ENCODE measurements at regions not wholly inside any gene's neighbourhood (a gene's known extent, or its start where the extent isn't known, plus 50 kb on each side); places are given as distances from the start of the nearest gene placed in this dataset.

DNA sequence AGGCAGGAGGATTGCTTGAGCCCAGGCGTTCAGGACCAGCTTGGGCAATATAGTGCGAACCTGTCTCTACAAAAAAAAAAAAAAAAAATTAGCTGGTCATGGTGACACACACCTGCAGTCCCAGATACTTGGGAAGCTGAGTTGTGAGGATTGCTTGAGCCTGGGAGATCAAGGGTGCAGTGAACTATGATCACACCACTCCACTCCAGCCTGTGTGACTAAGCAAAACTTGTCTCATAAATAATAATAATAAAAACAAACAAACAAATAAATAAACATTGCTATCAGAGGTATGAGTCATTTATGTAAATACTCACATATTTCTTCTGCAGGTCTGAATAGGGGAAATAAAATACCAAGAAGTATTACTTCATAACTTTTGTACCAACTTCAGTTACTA lies 1372.7 kb upstream of the AGA start:
- 100% methylated on average over 2 of the region's 2 CpGs for WGBS (ENCODE audit: insufficient coverage, low lambda C conversion rate)
- no peak for DNase-seq
- no peak overlapping the region for H3K27ac ChIP-seq (ENCODE audit: low read length)
- no peak overlapping the region for H3K4me3 ChIP-seq (ENCODE audit: low read length)
- H3K9me3 ChIP-seq (ENCODE audit: control insufficient read depth, low read depth, low read length): no peaks in the 10 kb centered on the region
- H3K27me3 ChIP-seq (ENCODE audit: control insufficient read depth, insufficient read depth, low read length): no peaks in the 10 kb centered on the region
- no peaks in the 10 kb centered on the region for H3K36me3 ChIP-seq (ENCODE audit: control insufficient read depth, insufficient read depth, low read length)
- no peaks in the 10 kb centered on the region for H3K4me1 ChIP-seq (ENCODE audit: control insufficient read depth, insufficient read depth, low read length)

DNA sequence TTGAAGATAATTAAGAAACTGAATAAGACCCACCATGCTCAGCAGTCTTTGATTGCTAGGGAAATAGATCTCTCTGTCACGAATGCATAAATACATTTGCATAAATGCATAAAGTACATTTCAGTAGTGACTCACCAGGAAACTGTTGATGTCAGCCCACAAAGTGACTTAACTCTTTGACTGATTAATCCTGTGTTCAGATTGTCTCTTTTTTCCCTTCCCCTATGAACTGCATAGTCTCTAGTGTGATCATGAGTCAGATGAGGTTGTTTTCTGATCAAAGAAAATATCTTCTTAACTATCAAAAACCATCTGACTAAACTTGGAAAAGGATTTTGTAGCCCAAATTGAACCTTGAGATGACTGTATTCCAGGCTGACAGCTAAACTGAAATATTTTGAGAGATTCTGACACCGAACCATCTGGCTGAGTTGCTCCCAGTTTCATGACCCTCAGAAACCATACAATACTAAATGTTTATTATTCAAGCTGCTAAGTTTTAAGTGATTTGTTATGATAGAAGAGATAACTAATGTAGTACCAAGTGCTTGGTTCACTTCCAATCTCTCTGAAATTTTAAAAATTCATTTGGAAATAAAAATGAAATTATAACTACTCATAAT lies 1381.5 kb upstream of the AGA start:
- no peaks in the 10 kb centered on the region for H3K27me3 ChIP-seq (ENCODE audit: control insufficient read depth, insufficient read depth, low read length)
- H3K9me3 ChIP-seq (ENCODE audit: control insufficient read depth, low read depth, low read length): no peaks in the 10 kb centered on the region
- H3K4me3 ChIP-seq (ENCODE audit: low read length): no peak overlapping the region
- WGBS (ENCODE audit: insufficient coverage, low lambda C conversion rate): no CpG with 5 or more reads among the region's 2 CpGs
- H3K4me1 ChIP-seq (ENCODE audit: control insufficient read depth, insufficient read depth, low read length): no peaks in the 10 kb centered on the region
- H3K36me3 ChIP-seq (ENCODE audit: control insufficient read depth, insufficient read depth, low read length): no peaks in the 10 kb centered on the region
- no peak for DNase-seq
- no peak overlapping the region for H3K27ac ChIP-seq (ENCODE audit: low read length)

GRCh38 chr4:178836865-178837264 lies 1394.6 kb upstream of the AGA start:
- Histone ChIP-seq H3K27ac (ENCODE audit: low read length) (no peak overlapping the region), H3K4me3 (ENCODE audit: low read length) (no peak overlapping the region), H3K36me3 (ENCODE audit: control insufficient read depth, insufficient read depth, low read length) (no peaks in the 10 kb centered on the region), H3K9me3 (ENCODE audit: control insufficient read depth, low read depth, low read length) (no peaks in the 10 kb centered on the region), H3K4me1 (ENCODE audit: control insufficient read depth, insufficient read depth, low read length) (no peaks in the 10 kb centered on the region), H3K27me3 (ENCODE audit: control insufficient read depth, insufficient read depth, low read length) (no peaks in the 10 kb centered on the region)
- 100% methylated on average over 1 of the region's 1 CpG for WGBS (ENCODE audit: insufficient coverage, low lambda C conversion rate)
- DNase-seq: no peak

DNA sequence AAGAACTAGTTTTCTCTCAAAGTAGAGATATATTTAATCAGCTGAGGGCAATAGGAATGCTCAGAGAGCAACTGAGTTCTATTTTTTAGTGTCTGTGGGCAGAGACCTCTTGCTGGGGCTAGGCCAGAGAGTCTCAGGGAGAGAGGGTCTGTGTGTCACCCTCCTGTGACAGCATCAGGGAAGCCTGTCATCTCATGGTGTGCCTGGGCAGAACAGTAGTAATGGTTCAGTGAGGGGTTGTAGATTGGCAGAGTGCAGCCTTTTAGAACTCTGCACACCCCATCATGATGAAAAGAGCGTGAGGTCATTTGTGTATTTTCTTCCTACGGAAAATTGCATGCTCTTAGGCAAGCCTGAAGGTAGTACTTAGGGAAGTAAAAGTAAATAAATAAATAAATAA lies 1396.5 kb upstream of the AGA start:
- Histone ChIP-seq H3K9me3 (ENCODE audit: control insufficient read depth, low read depth, low read length) (no peaks in the 10 kb centered on the region), H3K27ac (ENCODE audit: low read length) (no peak overlapping the region), H3K4me1 (ENCODE audit: control insufficient read depth, insufficient read depth, low read length) (no peaks in the 10 kb centered on the region), H3K27me3 (ENCODE audit: control insufficient read depth, insufficient read depth, low read length) (no peaks in the 10 kb centered on the region), H3K4me3 (ENCODE audit: low read length) (no peak overlapping the region), H3K36me3 (ENCODE audit: control insufficient read depth, insufficient read depth, low read length) (no peaks in the 10 kb centered on the region)
- DNase-seq: no peak
- no CpG with 5 or more reads among the region's 2 CpGs for WGBS (ENCODE audit: insufficient coverage, low lambda C conversion rate)

DNA sequence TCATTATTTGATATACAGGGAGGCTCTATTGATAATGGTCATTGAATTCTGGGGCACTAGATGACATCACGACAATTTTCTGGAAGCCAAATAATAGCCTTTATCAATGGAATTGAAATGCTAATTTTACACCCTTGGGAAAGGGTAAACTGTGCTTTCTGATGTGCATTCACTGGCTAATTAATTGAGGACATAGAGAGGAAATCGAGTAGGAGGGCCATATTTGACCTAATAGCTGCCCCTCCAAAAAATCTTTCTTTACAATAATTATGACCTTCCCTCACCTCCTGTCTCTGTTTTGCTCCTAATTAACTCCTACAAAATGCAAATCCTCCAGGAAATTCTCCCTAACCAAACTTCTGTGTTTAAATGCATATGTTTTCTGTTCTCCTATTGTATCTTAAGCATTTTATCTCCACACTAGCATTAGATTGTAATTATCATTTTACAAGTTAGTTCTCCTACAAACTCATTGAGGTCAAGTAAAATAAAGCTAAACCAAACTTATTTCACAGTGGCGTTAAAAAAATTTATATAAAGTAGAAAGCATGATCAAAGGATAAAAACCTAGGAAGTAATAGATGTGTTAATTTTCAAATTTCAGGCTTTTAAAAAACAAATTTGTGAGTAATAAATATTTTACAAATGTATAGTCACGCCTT lies 1414.0 kb upstream of the AGA start:
- H3K4me3 ChIP-seq (ENCODE audit: low read length): no peak overlapping the region
- no peaks in the 10 kb centered on the region for H3K36me3 ChIP-seq (ENCODE audit: control insufficient read depth, insufficient read depth, low read length)
- 79% methylated on average over 3 of the region's 4 CpGs for WGBS (ENCODE audit: insufficient coverage, low lambda C conversion rate)
- no peaks in the 10 kb centered on the region for H3K9me3 ChIP-seq (ENCODE audit: control insufficient read depth, low read depth, low read length)
- H3K27me3 ChIP-seq (ENCODE audit: control insufficient read depth, insufficient read depth, low read length): no peaks in the 10 kb centered on the region
- DNase-seq: no peak
- H3K4me1 ChIP-seq (ENCODE audit: control insufficient read depth, insufficient read depth, low read length): no peaks in the 10 kb centered on the region
- no peak overlapping the region for H3K27ac ChIP-seq (ENCODE audit: low read length)

GRCh38 chr4:178871476-178871875 lies 1429.2 kb upstream of the AGA start:
- Histone ChIP-seq H3K36me3 (ENCODE audit: control insufficient read depth, insufficient read depth, low read length) (no peaks in the 10 kb centered on the region), H3K4me3 (ENCODE audit: low read length) (no peak overlapping the region), H3K4me1 (ENCODE audit: control insufficient read depth, insufficient read depth, low read length) (no peaks in the 10 kb centered on the region), H3K9me3 (ENCODE audit: control insufficient read depth, low read depth, low read length) (no peaks in the 10 kb centered on the region), H3K27ac (ENCODE audit: low read length) (no peak overlapping the region), H3K27me3 (ENCODE audit: control insufficient read depth, insufficient read depth, low read length) (no peaks in the 10 kb centered on the region)
- no peak for DNase-seq
- no CpG with 5 or more reads among the region's 2 CpGs for WGBS (ENCODE audit: insufficient coverage, low lambda C conversion rate)

- no peaks in the 10 kb centered on the region for H3K4me1 ChIP-seq (ENCODE audit: control insufficient read depth, insufficient read depth, low read length)
- no peaks in the 10 kb centered on the region for H3K27me3 ChIP-seq (ENCODE audit: control insufficient read depth, insufficient read depth, low read length)
- no CpG with 5 or more reads among the region's 1 CpG for WGBS (ENCODE audit: insufficient coverage, low lambda C conversion rate)
- no peak for DNase-seq
- H3K9me3 ChIP-seq (ENCODE audit: control insufficient read depth, low read depth, low read length): no peaks in the 10 kb centered on the region
- H3K27ac ChIP-seq (ENCODE audit: low read length): no peak overlapping the region
- H3K4me3 ChIP-seq (ENCODE audit: low read length): no peak overlapping the region
- no peaks in the 10 kb centered on the region for H3K36me3 ChIP-seq (ENCODE audit: control insufficient read depth, insufficient read depth, low read length)
Observed at GRCh38 chr4:178881937-178882336, 1439.7 kb upstream of the AGA start.

DNA sequence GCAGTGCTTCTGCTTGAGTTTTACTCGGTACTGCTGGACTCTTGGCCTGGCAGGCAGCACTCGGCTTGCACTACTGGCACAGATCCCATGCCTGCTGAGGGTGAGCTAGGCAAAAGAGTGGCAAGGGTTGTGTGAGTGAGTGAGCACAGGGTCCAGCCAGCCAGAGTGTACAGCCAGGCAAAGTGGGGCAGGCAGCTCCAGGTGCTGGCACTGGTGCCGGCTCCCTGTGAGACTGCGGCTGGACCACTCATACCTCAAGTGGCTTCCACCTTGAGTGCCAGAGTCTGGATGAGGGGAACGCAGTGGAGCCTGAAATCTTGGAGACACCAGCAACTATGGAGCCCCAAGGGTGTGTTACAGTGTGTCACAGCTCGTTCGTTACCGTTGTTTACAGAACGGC lies 1451.9 kb upstream of the AGA start:
- no peaks in the 10 kb centered on the region for H3K4me1 ChIP-seq (ENCODE audit: control insufficient read depth, insufficient read depth, low read length)
- H3K4me3 ChIP-seq (ENCODE audit: low read length): no peak overlapping the region
- DNase-seq: no peak
- no peaks in the 10 kb centered on the region for H3K9me3 ChIP-seq (ENCODE audit: control insufficient read depth, low read depth, low read length)
- H3K27me3 ChIP-seq (ENCODE audit: control insufficient read depth, insufficient read depth, low read length): no peaks in the 10 kb centered on the region
- WGBS (ENCODE audit: insufficient coverage, low lambda C conversion rate): no CpG with 5 or more reads among the region's 9 CpGs
- H3K27ac ChIP-seq (ENCODE audit: low read length): no peak overlapping the region
- no peaks in the 10 kb centered on the region for H3K36me3 ChIP-seq (ENCODE audit: control insufficient read depth, insufficient read depth, low read length)

- no peaks in the 10 kb centered on the region for H3K27me3 ChIP-seq (ENCODE audit: control insufficient read depth, insufficient read depth, low read length)
- DNase-seq: no peak
- WGBS (ENCODE audit: insufficient coverage, low lambda C conversion rate): no CpG with 5 or more reads among the region's 2 CpGs
- no peaks in the 10 kb centered on the region for H3K36me3 ChIP-seq (ENCODE audit: control insufficient read depth, insufficient read depth, low read length)
- H3K4me3 ChIP-seq (ENCODE audit: low read length): no peak overlapping the region
- no peaks in the 10 kb centered on the region for H3K4me1 ChIP-seq (ENCODE audit: control insufficient read depth, insufficient read depth, low read length)
- no peaks in the 10 kb centered on the region for H3K9me3 ChIP-seq (ENCODE audit: control insufficient read depth, low read depth, low read length)
- no peak overlapping the region for H3K27ac ChIP-seq (ENCODE audit: low read length)
Observed at GRCh38 chr4:178899084-178899483, 1456.8 kb upstream of the AGA start.

- H3K36me3 ChIP-seq (ENCODE audit: control insufficient read depth, insufficient read depth, low read length): no peaks in the 10 kb centered on the region
- no CpG with 5 or more reads among the region's 1 CpG for WGBS (ENCODE audit: insufficient coverage, low lambda C conversion rate)
Observed at GRCh38 chr4:178917756-178918155, 1475.5 kb upstream of the AGA start.

DNA sequence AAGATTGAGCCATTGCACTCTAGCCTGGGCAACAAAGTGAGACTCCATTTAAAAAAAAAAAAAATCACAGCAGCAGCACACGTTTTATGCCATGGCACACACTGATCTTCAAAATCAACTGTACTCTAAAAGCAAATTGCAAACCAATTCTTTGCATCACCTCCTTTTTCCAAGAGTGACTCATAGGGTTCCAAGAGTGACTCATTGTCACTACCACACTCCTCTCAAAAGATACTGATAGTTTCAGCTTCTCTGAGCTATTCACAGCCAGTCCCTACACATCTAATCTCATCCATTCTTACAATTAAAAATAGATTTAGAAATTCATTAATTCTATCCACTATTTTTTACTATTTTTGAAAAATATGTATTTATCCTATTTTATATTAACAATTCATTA lies 1494.9 kb upstream of the AGA start:
- no peak overlapping the region for H3K4me3 ChIP-seq (ENCODE audit: low read length)
- H3K9me3 ChIP-seq (ENCODE audit: control insufficient read depth, low read depth, low read length): no peaks in the 10 kb centered on the region
- no peak overlapping the region for H3K27ac ChIP-seq (ENCODE audit: low read length)
- H3K4me1 ChIP-seq (ENCODE audit: control insufficient read depth, insufficient read depth, low read length): no peaks in the 10 kb centered on the region
- no peaks in the 10 kb centered on the region for H3K27me3 ChIP-seq (ENCODE audit: control insufficient read depth, insufficient read depth, low read length)
- DNase-seq: no peak
- H3K36me3 ChIP-seq (ENCODE audit: control insufficient read depth, insufficient read depth, low read length): no peaks in the 10 kb centered on the region
- 100% methylated on average over 1 of the region's 1 CpG for WGBS (ENCODE audit: insufficient coverage, low lambda C conversion rate)

More at GRCh38 chr4:178917756-178918155, 1475.5 kb upstream of the AGA start:
- Histone ChIP-seq H3K27me3 (ENCODE audit: control insufficient read depth, insufficient read depth, low read length) (no peaks in the 10 kb centered on the region), H3K9me3 (ENCODE audit: control insufficient read depth, low read depth, low read length) (peaks cover 6% of the 10 kb centered on the region), H3K4me3 (ENCODE audit: low read length) (no peak overlapping the region), H3K27ac (ENCODE audit: low read length) (no peak overlapping the region), H3K4me1 (ENCODE audit: control insufficient read depth, insufficient read depth, low read length) (no peaks in the 10 kb centered on the region)
- no peak for DNase-seq
